Endothelial cell (in vitro differentiated cells): ENCODE measurements at regions not wholly inside any gene's neighbourhood (a gene's known extent, or its start where the extent isn't known, plus 50 kb on each side); places are given as distances from the start of the nearest gene placed in this dataset.

ENCODE experiments used
- DNase-seq: peaks from one replicate; pipeline ENCODE4 v3.0.0; 2021; ENCODE audit warnings: low spot score
- H3K27ac Mint-ChIP-seq: one replicate; pipeline ENCODE4 v1.8.0; 2021; ENCODE audit warnings: mixed read lengths, inconsistent platforms; ENCODE audit not compliant: unreplicated experiment
- H3K27me3 Mint-ChIP-seq: one replicate; pipeline ENCODE4 v1.8.0; 2021; ENCODE audit warnings: mild to moderate bottlenecking, moderate library complexity, mixed read lengths, inconsistent platforms; ENCODE audit not compliant: unreplicated experiment
- H3K36me3 Mint-ChIP-seq: one replicate; pipeline ENCODE4 v1.8.0; 2021; ENCODE audit warnings: mild to moderate bottlenecking, low read depth, mixed read lengths, inconsistent platforms; ENCODE audit not compliant: unreplicated experiment
- H3K4me1 Mint-ChIP-seq: one replicate; pipeline ENCODE4 v1.8.0; 2021; ENCODE audit warnings: mild to moderate bottlenecking, mixed read lengths, inconsistent platforms; ENCODE audit not compliant: unreplicated experiment
- H3K4me3 Mint-ChIP-seq: one replicate; pipeline ENCODE4 v1.8.0; 2021; ENCODE audit warnings: mild to moderate bottlenecking, mixed read lengths, inconsistent platforms; ENCODE audit not compliant: unreplicated experiment
- H3K9me3 Mint-ChIP-seq: one replicate; pipeline ENCODE4 v1.8.0; 2021; ENCODE audit warnings: mixed read lengths, inconsistent platforms; ENCODE audit not compliant: unreplicated experiment
- CTCF ChIP-seq: fragments of 200-600 bp; sonication (generic); IDR thresholded peaks from one replicate; pipeline ENCODE4 v1.5.0; 2021; ENCODE audit warnings: antibody characterized with exemption; ENCODE audit not compliant: unreplicated experiment

GRCh38 chr14:89566644-89567415, 149.8 kb upstream of the FOXN3 start:
- Mint-ChIP-seq H3K27ac (peak overlapping the region; percentile 15), H3K36me3 (peaks cover 5% of the 10 kb centered on the region), H3K4me3 (no peak overlapping the region), H3K27me3 (peaks cover 5% of the 10 kb centered on the region), H3K9me3 (no peaks in the 10 kb centered on the region), H3K4me1 (peaks cover 22% of the 10 kb centered on the region)
- TF ChIP-seq CTCF: no peak
- no peak for DNase-seq

- DNase-seq: no peak
- peaks cover 26% of the 10 kb centered on the region for H3K4me1 Mint-ChIP-seq
- TF ChIP-seq CTCF: no peak
- H3K27ac Mint-ChIP-seq: no peak overlapping the region
- H3K4me3 Mint-ChIP-seq: no peak overlapping the region
- H3K9me3 Mint-ChIP-seq: no peaks in the 10 kb centered on the region
- peaks cover 5% of the 10 kb centered on the region for H3K27me3 Mint-ChIP-seq
- peaks cover 5% of the 10 kb centered on the region for H3K36me3 Mint-ChIP-seq
Observed at GRCh38 chr14:89566180-89566579, 149.1 kb upstream of the FOXN3 start.

GRCh38 chr14:89565607-89566006, 148.6 kb upstream of the FOXN3 start:
- peaks cover 5% of the 10 kb centered on the region for H3K27me3 Mint-ChIP-seq
- TF ChIP-seq CTCF: no peak
- peaks cover 30% of the 10 kb centered on the region for H3K4me1 Mint-ChIP-seq
- H3K27ac Mint-ChIP-seq: no peak overlapping the region
- H3K36me3 Mint-ChIP-seq: peaks cover 8% of the 10 kb centered on the region
- H3K4me3 Mint-ChIP-seq: no peak overlapping the region
- DNase-seq: no peak
- no peaks in the 10 kb centered on the region for H3K9me3 Mint-ChIP-seq

- Mint-ChIP-seq H3K36me3 (peaks cover 13% of the 10 kb centered on the region), H3K4me1 (peaks cover 36% of the 10 kb centered on the region), H3K4me3 (no peak overlapping the region), H3K9me3 (no peaks in the 10 kb centered on the region), H3K27me3 (peaks cover 5% of the 10 kb centered on the region), H3K27ac (no peak overlapping the region)
- TF ChIP-seq CTCF: no peak
- no peak for DNase-seq
Observed at GRCh38 chr14:89564989-89565388, 148.0 kb upstream of the FOXN3 start.

GRCh38 chr14:89564286-89564957, 147.4 kb upstream of the FOXN3 start:
- H3K4me1 Mint-ChIP-seq: peaks cover 37% of the 10 kb centered on the region

More at GRCh38 chr14:89564286-89564957, 147.4 kb upstream of the FOXN3 start:
- Mint-ChIP-seq H3K36me3 (peaks cover 15% of the 10 kb centered on the region), H3K27ac (no peak overlapping the region), H3K9me3 (no peaks in the 10 kb centered on the region), H3K27me3 (peaks cover 6% of the 10 kb centered on the region), H3K4me3 (no peak overlapping the region)
- no peak for DNase-seq
- TF ChIP-seq CTCF: no peak
